ENCODE measurements at regions not wholly inside any gene's neighbourhood (a gene's known extent, or its start where the extent isn't known, plus 50 kb on each side); places are given as distances from the start of the nearest gene placed in this dataset.
"Not testable (repeated sequence)": the region's sequence is repeated elsewhere in the genome, so short reads cannot be mapped to it uniquely, and the experiment has no call there.

DNA sequence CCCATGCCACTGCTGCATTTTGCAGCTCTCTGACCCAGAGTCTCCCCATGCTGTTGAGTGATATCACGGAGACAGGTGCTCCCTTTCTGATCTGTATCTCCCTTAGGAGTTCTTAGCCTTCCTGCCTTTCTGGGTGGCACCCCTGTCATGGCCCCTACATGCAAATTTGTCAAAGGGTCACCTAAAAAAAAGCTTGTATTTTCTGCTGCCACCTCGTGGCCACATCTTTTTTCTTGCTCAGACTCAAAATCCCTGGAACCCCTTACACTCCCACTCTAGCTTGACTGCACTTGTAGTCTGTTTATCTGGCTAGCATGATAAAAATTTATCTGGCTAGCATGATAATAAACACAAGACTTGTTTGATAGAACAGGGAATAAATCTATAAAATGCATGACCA, 809.1 kb downstream of the SORCS1 start:
- peak; percentile 4 for DNase-seq
- Mint-ChIP-seq H3K27me3 (no peaks in the 10 kb centered on the region), H3K36me3 (ENCODE audit: low read depth) (no peaks in the 10 kb centered on the region), H3K27ac (no peak overlapping the region), H3K9me3 (ENCODE audit: low read depth) (peaks cover 2% of the 10 kb centered on the region), H3K4me3 (no peak overlapping the region), H3K4me1 (no peaks in the 10 kb centered on the region)
- no peak for ATAC-seq
- ChIA-PET POLR2A (interaction anchor here (0.6 kb wide), 1 partner anchor 86 kb away, joined by 4 read pairs; no protein-coding TSS in a partner anchor), CTCF (interaction anchor here (0.7 kb wide), 1 partner anchor 13 kb away, joined by 3 read pairs; no protein-coding TSS in a partner anchor)
- intact Hi-C loops (cut with DNase I, micrococcal nuclease) = no loop called here

- no peaks in the 10 kb centered on the region for H3K9me3 Mint-ChIP-seq (ENCODE audit: low read depth)
- H3K27ac Mint-ChIP-seq = no peak overlapping the region
- ChIA-PET POLR2A (no interaction called here), CTCF (no interaction called here)
- H3K4me3 Mint-ChIP-seq = no peak overlapping the region
- H3K4me1 Mint-ChIP-seq = no peaks in the 10 kb centered on the region
- H3K27me3 Mint-ChIP-seq = no peaks in the 10 kb centered on the region
- ATAC-seq (no peak), DNase-seq (no peak)
- H3K36me3 Mint-ChIP-seq (ENCODE audit: low read depth) = no peaks in the 10 kb centered on the region
- intact Hi-C loops (cut with DNase I, micrococcal nuclease) = no loop called here
Observed at GRCh38 chr10:106348933-106349332, 815.6 kb downstream of the SORCS1 start.

- intact Hi-C loops (cut with DNase I, micrococcal nuclease) = no loop called here
- Mint-ChIP-seq H3K27ac (no peak overlapping the region), H3K36me3 (ENCODE audit: low read depth) (no peaks in the 10 kb centered on the region), H3K4me3 (no peak overlapping the region), H3K4me1 (no peaks in the 10 kb centered on the region), H3K27me3 (no peaks in the 10 kb centered on the region), H3K9me3 (ENCODE audit: low read depth) (peaks cover 2% of the 10 kb centered on the region)
- DNase-seq (no peak), ATAC-seq (no peak)
- ChIA-PET CTCF (no interaction called here), POLR2A (no interaction called here)
Observed at GRCh38 chr10:106347547-106347946, 817.0 kb downstream of the SORCS1 start.

DNA sequence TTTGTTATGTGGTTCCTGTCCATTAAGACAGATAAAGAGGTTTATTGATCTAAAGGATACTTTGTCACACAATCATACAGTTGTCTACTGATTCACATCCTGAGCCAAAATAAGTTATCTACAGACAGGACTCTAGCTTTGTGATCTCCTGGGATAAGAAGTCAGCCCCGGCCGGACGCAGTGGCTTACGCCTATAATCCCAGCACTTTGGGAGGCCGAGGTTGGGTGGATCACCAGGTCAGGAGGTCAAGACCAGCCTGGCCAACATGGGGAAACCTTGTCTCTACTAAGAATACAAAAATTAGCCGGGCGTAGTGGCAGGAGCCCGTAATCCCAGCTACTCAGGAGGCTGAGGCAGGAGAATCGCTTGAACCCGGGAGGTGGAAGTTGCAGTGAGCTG, 821.0 kb downstream of the SORCS1 start:
- H3K27me3 Mint-ChIP-seq = not testable (repeated sequence)

GRCh38 chr10:106341356-106341755, 823.1 kb downstream of the SORCS1 start:
- Mint-ChIP-seq H3K27ac (no peak overlapping the region), H3K27me3 (no peaks in the 10 kb centered on the region), H3K4me3 (no peak overlapping the region), H3K4me1 (no peaks in the 10 kb centered on the region), H3K9me3 (ENCODE audit: low read depth) (peaks cover 2% of the 10 kb centered on the region), H3K36me3 (ENCODE audit: low read depth) (no peaks in the 10 kb centered on the region)
- POLR2A ChIA-PET = no interaction called here
- intact Hi-C loops (cut with DNase I, micrococcal nuclease) = no loop called here
- DNase-seq (no peak), ATAC-seq (no peak)
- CTCF ChIA-PET = no interaction called here

More for the DNA sequence above, 821.0 kb downstream of the SORCS1 start:
- CTCF ChIA-PET; H3K4me3 Mint-ChIP-seq; DNase-seq; intact Hi-C loops (cut with DNase I, micrococcal nuclease); H3K27ac Mint-ChIP-seq; ATAC-seq; H3K36me3 Mint-ChIP-seq (ENCODE audit: low read depth); H3K9me3 Mint-ChIP-seq (ENCODE audit: low read depth); POLR2A ChIA-PET; H3K4me1 Mint-ChIP-seq: not testable (repeated sequence)

- no peak for ATAC-seq
- Mint-ChIP-seq H3K36me3 (ENCODE audit: low read depth) (no peaks in the 10 kb centered on the region), H3K27ac (no peak overlapping the region), H3K4me3 (no peak overlapping the region), H3K4me1 (no peaks in the 10 kb centered on the region), H3K9me3 (ENCODE audit: low read depth) (peaks cover 13% of the 10 kb centered on the region), H3K27me3 (no peaks in the 10 kb centered on the region)
- CTCF ChIA-PET = interaction anchor here (0.6 kb wide), 1 partner anchor 784 kb away, joined by 3 read pairs; no protein-coding TSS in a partner anchor
- POLR2A ChIA-PET = no interaction called here
- no peak for DNase-seq
- intact Hi-C loops (cut with DNase I, micrococcal nuclease) = no loop called here
Observed at GRCh38 chr10:106338486-106338885, 826.0 kb downstream of the SORCS1 start.

DNA sequence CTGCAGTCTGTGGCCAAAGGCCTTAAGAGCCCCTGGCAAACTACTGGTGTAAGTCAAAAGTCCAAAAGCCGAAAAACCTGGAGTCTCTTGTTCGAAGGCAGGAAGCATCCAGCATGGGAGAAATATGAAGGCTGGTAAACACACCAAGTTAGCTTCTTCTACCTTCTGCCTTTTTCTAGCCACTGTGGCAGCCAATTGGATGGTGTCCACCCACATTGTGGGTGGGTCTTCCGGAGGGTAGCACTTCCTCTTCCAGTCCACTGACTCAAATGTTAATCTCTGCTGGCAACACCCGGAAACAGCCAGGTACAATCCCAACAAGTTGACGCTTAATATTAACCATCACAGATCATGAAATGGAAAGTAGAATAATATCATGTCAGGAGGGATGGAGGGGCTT, 827.6 kb downstream of the SORCS1 start:
- no peak overlapping the region for H3K27ac Mint-ChIP-seq
- ChIA-PET POLR2A (no interaction called here), CTCF (no interaction called here)
- peaks cover 11% of the 10 kb centered on the region for H3K9me3 Mint-ChIP-seq (ENCODE audit: low read depth)
- intact Hi-C loops (cut with DNase I, micrococcal nuclease) = no loop called here
- no peaks in the 10 kb centered on the region for H3K27me3 Mint-ChIP-seq
- H3K4me1 Mint-ChIP-seq = no peaks in the 10 kb centered on the region
- DNase-seq = no peak
- no peak for ATAC-seq
- H3K36me3 Mint-ChIP-seq (ENCODE audit: low read depth) = no peaks in the 10 kb centered on the region
- H3K4me3 Mint-ChIP-seq = no peak overlapping the region

DNA sequence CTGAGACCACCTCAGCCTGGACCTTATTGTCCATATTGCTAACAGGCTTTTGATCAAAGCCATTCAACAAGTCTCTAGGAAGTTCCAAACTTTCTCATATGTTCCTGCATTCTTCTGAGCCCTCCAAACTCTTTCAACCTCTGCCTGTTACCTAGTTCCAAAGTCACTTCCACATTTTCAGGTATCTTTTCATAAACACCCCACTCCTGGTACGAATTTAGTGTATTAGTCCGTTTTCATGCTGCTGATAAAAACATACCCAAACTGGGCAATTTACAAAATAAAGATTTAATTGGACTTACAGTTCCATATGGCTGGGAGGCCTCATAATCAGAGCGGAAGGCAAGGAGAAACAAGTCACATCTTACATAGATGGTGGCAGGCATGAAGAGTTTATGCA, 836.8 kb downstream of the SORCS1 start:
- H3K4me1 Mint-ChIP-seq = no peaks in the 10 kb centered on the region
- intact Hi-C loops (cut with DNase I, micrococcal nuclease) = no loop called here
- peaks cover 28% of the 10 kb centered on the region for H3K9me3 Mint-ChIP-seq (ENCODE audit: low read depth)
- H3K27ac Mint-ChIP-seq = no peak overlapping the region
- H3K36me3 Mint-ChIP-seq (ENCODE audit: low read depth) = no peaks in the 10 kb centered on the region
- ATAC-seq = no peak
- CTCF ChIA-PET = no interaction called here
- no peak overlapping the region for H3K4me3 Mint-ChIP-seq
- no peaks in the 10 kb centered on the region for H3K27me3 Mint-ChIP-seq
- DNase-seq = no peak
- POLR2A ChIA-PET = no interaction called here

DNA sequence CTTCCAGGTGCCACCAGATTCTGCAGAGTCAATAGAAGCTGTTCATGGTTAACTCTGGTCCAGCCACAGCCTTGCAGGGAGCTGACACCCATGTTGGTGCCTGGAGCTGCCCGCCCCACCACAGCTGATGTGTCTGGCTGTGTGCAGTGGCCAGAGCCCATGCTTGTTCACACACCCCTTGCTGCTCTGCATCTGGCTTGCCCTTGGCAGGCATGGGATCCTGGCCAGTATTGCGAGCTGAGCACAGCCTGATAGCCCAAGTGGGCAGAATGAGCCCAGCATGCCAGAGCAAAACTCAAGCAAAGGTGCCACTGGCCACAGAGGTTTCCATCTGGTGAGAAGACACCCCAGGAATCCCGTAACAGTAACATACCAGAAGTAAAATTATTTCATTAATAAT, 843.6 kb downstream of the SORCS1 start:
- Mint-ChIP-seq H3K27me3 (no peaks in the 10 kb centered on the region), H3K4me1 (no peaks in the 10 kb centered on the region), H3K36me3 (ENCODE audit: low read depth) (no peaks in the 10 kb centered on the region), H3K4me3 (no peak overlapping the region), H3K27ac (no peak overlapping the region), H3K9me3 (ENCODE audit: low read depth) (peaks cover 3% of the 10 kb centered on the region)
- DNase-seq (no peak), ATAC-seq (no peak)
- ChIA-PET POLR2A (no interaction called here), CTCF (interaction anchor here (1.3 kb wide), 1 partner anchor 9 kb away, joined by 5 read pairs; no protein-coding TSS in a partner anchor)
- intact Hi-C loops (cut with DNase I, micrococcal nuclease) = no loop called here

DNA sequence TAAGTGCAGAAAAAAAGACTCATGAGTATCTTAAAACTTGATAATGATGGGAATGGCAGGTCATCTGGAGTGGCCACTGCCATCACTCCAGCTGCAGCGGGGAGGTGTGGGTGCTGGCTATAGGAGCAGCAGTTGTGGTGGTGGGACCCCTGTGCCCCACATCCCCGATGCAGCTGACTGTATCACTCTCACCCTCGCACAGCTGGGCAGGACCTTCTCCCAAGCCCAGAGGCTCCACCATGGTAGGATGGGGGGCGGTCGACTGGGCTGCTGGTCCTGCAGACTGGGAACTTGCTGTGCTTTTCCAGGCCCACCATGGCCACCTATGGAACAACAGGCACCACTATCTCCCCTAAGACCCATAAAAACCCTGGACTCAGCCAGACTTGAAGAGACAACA, 844.4 kb downstream of the SORCS1 start:
- POLR2A ChIA-PET = no interaction called here
- DNase-seq = no peak

GRCh38 chr10:106317554-106317953, 847.0 kb downstream of the SORCS1 start:
- DNase-seq (no peak), ATAC-seq (no peak)
- no peaks in the 10 kb centered on the region for H3K36me3 Mint-ChIP-seq (ENCODE audit: low read depth)
- H3K9me3 Mint-ChIP-seq (ENCODE audit: low read depth) = no peaks in the 10 kb centered on the region
- no peak overlapping the region for H3K4me3 Mint-ChIP-seq
- H3K4me1 Mint-ChIP-seq = no peaks in the 10 kb centered on the region
- intact Hi-C loops (cut with DNase I, micrococcal nuclease) = no loop called here
- ChIA-PET POLR2A (no interaction called here), CTCF (no interaction called here)
- no peak overlapping the region for H3K27ac Mint-ChIP-seq
- H3K27me3 Mint-ChIP-seq = no peaks in the 10 kb centered on the region

More for the DNA sequence above, 844.4 kb downstream of the SORCS1 start:
- H3K4me1 Mint-ChIP-seq = no peaks in the 10 kb centered on the region
- H3K27me3 Mint-ChIP-seq = no peaks in the 10 kb centered on the region
- H3K36me3 Mint-ChIP-seq (ENCODE audit: low read depth) = no peaks in the 10 kb centered on the region
- no peaks in the 10 kb centered on the region for H3K9me3 Mint-ChIP-seq (ENCODE audit: low read depth)
- intact Hi-C loops (cut with DNase I, micrococcal nuclease) = no loop called here
- no peak overlapping the region for H3K4me3 Mint-ChIP-seq
- H3K27ac Mint-ChIP-seq = no peak overlapping the region
- CTCF ChIA-PET = interaction anchor here (1.3 kb wide), 1 partner anchor 10 kb away, joined by 5 read pairs; no protein-coding TSS in a partner anchor
- no peak for ATAC-seq

- POLR2A ChIA-PET = no interaction called here
- Mint-ChIP-seq H3K9me3 (ENCODE audit: low read depth) (peaks cover 2% of the 10 kb centered on the region), H3K27ac (no peak overlapping the region), H3K27me3 (no peaks in the 10 kb centered on the region), H3K4me1 (no peaks in the 10 kb centered on the region), H3K36me3 (ENCODE audit: low read depth) (no peaks in the 10 kb centered on the region), H3K4me3 (no peak overlapping the region)
- intact Hi-C loops (cut with DNase I, micrococcal nuclease) = no loop called here
- ATAC-seq (no peak), DNase-seq (no peak)
- CTCF ChIA-PET = interaction anchor here (0.6 kb wide), 1 partner anchor 10 kb away, joined by 3 read pairs; no protein-coding TSS in a partner anchor
Observed at GRCh38 chr10:106313041-106313440, 851.5 kb downstream of the SORCS1 start.

- DNase-seq (no peak), ATAC-seq (no peak)
- Mint-ChIP-seq H3K36me3 (ENCODE audit: low read depth) (no peaks in the 10 kb centered on the region), H3K27me3 (no peaks in the 10 kb centered on the region), H3K4me1 (no peaks in the 10 kb centered on the region), H3K27ac (no peak overlapping the region), H3K4me3 (no peak overlapping the region), H3K9me3 (ENCODE audit: low read depth) (peaks cover 3% of the 10 kb centered on the region)
- ChIA-PET CTCF (no interaction called here), POLR2A (no interaction called here)
- intact Hi-C loops (cut with DNase I, micrococcal nuclease) = no loop called here
Observed at GRCh38 chr10:106312087-106312486, 852.4 kb downstream of the SORCS1 start.

Measured in activated CD4-positive, alpha-beta T cell treated with anti-CD3 and anti-CD28 coated beads for 36 hours (primary cell).